ENCODE measurements at regions not wholly inside any gene's neighbourhood (a gene's known extent, or its start where the extent isn't known, plus 50 kb on each side); places are given as distances from the start of the nearest gene placed in this dataset.

- TF ChIP-seq CTCF (optimal IDR thresholded peaks at IDR 0.05 in 1 of 3, IDR thresholded peaks at IDR 0.05 in 1 of 3, conservative IDR thresholded peaks at IDR 0.05 in 1 of 3; ENCODE audit: extremely low read depth in 1 of 3, insufficient read depth in 2 of 3, low read length in 3 of 3) (no peak), EZH2 (IDR thresholded peaks at IDR 0.05; ENCODE audit: low read length) (no peak)
Measured at GRCh38 chr10:88216976-88217375, 353.6 kb downstream of the PTEN start.
